ENCODE measurements at regions not wholly inside any gene's neighbourhood (a gene's known extent, or its start where the extent isn't known, plus 50 kb on each side); places are given as distances from the start of the nearest gene placed in this dataset.

- ATAC-seq: no peak
- DNase-seq (ENCODE audit: low spot score): no peak
Observed at GRCh38 chr3:159797771-159798170, 190.9 kb upstream of the IL12A start.

DNA sequence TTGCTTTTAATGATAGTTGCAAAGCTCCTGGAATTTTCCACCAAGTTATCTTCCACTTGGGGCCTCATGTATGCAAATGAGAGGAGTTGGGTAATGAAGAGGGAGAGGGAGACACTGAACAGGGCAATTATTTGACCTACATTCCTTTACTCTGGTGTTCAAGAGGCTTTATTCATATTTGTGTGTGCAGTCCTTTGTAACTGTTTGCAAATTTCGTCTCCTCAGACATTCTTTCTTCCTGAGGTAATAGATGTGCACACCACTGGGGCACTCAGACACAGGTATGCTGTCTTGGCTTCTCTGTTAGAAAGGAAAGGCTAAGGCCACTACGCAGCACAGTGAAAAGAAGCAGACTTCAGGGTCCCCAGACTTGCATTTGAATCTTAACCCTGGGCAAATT lies 189.7 kb upstream of the IL12A start:
- ATAC-seq (peak; percentile 65), DNase-seq (ENCODE audit: low spot score) (no peak)

DNA sequence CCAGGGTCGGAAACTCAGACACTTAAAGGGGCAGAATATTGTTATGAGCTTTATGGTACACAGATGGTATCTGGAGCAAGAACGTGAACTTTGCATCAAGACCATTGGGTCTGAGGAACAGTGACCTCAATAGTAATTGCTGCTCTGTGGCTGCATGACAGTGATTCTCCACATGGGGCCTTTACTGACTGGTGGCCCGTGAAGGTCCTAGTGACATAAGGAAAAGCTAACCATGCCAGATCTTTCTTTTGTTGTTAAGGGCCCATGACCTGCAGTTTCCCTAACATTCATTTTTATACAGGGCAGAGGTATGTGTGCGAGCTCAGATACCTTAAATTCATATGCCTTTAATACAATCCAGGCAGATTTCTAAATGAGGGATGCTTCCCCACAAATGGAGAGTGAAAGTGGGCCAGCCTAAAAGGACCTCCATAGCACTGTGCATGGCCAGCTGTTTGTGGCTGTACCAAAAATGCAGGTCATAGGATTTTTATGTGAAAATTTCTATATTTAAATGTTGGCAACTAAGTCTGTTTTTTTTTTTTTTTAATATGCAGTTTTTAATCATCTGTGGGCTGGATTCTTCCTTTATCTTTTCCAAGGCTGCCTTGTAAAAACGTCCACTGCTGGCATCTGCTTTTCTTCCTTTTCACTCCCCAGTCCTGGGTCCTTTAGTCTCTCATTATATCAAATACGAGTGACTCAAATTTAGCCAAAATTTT lies 188.0 kb upstream of the IL12A start:
- DNase-seq (ENCODE audit: low spot score): no peak
- ATAC-seq: no peak

GRCh38 chr3:159802864-159803263 lies 185.8 kb upstream of the IL12A start:
- ATAC-seq: no peak

GRCh38 chr3:159803459-159803858 lies 185.2 kb upstream of the IL12A start:
- no peak for DNase-seq (ENCODE audit: low spot score)

More at GRCh38 chr3:159802864-159803263, 185.8 kb upstream of the IL12A start:
- DNase-seq (ENCODE audit: low spot score): no peak

GRCh38 chr3:159804726-159805410 lies 183.8 kb upstream of the IL12A start:
- ATAC-seq: peak; percentile 96
- peak; percentile 64 for DNase-seq (ENCODE audit: low spot score)

More at GRCh38 chr3:159803459-159803858, 185.2 kb upstream of the IL12A start:
- no peak for ATAC-seq

GRCh38 chr3:159805411-159805772 lies 183.2 kb upstream of the IL12A start:
- ATAC-seq (no peak), DNase-seq (ENCODE audit: low spot score) (no peak)

- peak; percentile 71 for ATAC-seq
- no peak for DNase-seq (ENCODE audit: low spot score)
Observed at GRCh38 chr3:159806412-159806811, 182.2 kb upstream of the IL12A start.

GRCh38 chr3:159807137-159808040 lies 181.2 kb upstream of the IL12A start:
- no peak for ATAC-seq

DNA sequence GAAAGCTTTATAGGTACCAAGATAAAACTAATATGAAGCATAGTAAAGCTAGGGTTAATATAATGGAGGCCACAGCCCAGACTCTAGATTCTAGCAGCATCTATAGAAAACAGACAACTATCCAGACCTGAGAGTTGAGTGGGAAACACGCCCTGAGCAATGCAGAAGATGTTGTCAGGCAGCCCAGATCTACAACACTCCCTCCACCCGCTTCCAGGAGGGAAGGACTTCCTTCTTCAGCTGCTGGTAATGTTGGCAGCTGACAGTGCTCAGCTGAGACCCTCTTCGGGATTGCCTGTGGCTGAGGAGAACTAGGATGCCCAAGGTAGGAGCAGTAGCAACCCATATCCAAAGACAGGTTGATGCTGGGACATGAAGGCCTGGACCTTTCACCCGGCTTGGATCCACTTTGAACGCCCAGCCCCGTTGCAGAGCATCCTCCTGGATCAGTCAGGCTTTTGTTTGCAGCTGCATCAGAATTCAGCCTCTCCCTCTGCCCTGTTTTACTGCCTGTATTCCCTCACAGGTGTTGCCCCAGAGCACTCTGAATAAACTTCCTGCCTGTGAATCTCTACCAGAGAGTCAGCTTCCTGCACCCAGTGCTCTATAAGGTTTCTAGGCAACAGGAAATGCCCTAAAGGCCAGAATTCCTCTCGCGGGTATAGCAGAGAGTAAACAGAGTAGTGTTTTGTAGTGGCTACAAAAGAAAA lies 174.7 kb upstream of the IL12A start:
- ATAC-seq (no peak), DNase-seq (ENCODE audit: low spot score) (no peak)

More at GRCh38 chr3:159807137-159808040, 181.2 kb upstream of the IL12A start:
- DNase-seq (ENCODE audit: low spot score): no peak

DNA sequence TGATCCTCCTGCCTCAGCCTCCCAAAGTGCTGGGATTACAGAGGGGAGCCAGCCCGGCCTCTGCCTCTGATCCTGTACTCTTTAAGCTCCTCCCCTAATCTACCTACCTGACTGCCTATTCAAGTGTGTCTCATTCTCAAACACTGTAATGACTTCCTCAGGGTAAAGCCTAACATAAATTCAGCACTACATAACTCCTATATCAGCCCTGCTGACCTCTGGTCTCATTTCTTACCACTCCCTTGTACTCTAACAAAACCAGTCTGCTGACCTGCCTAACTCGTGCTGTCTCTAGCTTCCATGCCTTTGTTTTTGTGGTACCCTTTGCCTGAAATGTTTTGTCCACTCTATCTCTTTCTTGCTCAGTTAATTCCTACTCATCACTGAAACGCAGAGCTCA lies 172.1 kb upstream of the IL12A start:
- no peak for ATAC-seq
- DNase-seq (ENCODE audit: low spot score): no peak

DNA sequence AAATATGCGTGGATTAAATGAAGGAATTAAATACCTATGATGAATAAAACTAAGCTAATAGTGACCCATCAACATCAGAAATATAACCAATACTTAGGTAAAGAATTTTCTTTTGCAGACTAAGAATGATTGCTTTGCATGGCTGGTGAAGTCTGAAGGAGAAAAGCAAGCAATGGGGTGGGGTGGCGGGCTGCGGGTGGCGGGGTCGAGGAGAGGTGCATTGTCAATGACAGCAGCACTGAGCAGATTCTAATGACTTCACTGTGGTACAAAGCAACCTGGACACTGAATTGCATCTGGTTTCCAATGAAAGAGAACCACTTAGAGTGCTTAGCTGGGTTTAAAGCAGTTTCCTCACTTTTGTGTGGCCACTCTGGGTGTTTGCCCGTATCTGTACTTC lies 171.5 kb upstream of the IL12A start:
- DNase-seq (ENCODE audit: low spot score) (no peak), ATAC-seq (no peak)

GRCh38 chr3:159817571-159817970 lies 171.1 kb upstream of the IL12A start:
- DNase-seq (ENCODE audit: low spot score) (no peak), ATAC-seq (no peak)

DNA sequence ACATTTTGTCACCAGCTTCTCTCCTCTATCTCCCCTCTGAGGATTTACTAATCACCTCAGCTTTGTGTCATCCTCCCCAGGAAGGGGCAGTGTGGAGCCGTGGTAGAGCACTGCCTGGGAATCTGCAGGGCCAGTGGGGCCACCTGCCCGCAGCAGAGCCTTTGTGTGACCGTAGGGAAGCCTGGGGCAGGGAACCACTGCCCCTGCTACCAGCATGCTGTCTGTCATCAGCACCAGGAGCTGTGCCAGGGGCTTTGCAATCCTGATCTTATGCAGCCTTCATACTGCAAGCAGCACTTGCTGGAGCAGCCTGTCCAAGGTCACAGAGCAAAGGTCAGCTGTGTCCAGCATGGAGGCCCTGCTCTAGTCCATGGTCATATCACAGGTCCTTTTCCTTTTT lies 170.2 kb upstream of the IL12A start:
- peak; percentile 95 for ATAC-seq
- DNase-seq (ENCODE audit: low spot score): peak; percentile 97

- no peak for ATAC-seq
Observed at GRCh38 chr3:159818997-159819500, 169.6 kb upstream of the IL12A start.

DNA sequence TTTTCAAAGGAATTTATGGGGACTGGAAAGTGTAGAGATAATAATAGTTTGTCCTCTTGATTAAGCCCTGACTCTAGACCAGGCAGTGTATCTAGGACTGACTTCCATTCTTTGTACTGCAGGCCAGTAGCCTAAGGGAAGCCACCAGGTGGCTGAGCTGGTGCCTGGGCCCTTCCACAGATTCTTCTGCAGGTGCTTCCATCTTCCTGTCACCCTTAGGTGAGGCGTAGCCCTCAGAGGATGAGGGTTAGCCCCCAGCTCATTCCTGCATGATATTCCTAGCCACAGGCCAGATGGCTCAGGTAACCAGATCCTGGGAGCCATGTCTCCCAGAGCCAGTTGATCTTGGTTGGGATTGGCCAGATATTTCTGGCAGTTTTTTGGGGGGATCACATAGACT lies 169.0 kb upstream of the IL12A start:
- ATAC-seq (no peak), DNase-seq (ENCODE audit: low spot score) (no peak)

More at GRCh38 chr3:159818997-159819500, 169.6 kb upstream of the IL12A start:
- DNase-seq (ENCODE audit: low spot score): no peak

DNA sequence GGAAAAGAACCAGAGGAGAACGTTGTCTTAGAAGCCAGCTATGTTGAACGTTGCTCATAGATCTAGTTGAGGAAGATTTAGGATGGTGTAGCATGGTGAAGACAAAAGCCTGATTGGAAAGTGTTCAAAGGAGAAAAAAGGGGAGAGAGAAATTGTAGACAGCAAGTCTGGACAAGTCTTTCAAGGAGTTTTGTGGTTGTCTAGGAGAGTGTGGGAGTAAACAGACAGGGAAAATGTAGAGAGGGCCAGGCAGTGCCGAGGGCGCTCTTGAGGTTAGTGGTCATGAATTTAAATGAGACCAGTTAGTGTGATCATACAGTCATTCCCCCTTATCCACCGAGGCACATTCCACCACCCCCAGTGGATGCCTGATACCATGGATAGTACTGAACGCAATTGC lies 167.5 kb upstream of the IL12A start:
- no peak for DNase-seq (ENCODE audit: low spot score)
- ATAC-seq: no peak

DNA sequence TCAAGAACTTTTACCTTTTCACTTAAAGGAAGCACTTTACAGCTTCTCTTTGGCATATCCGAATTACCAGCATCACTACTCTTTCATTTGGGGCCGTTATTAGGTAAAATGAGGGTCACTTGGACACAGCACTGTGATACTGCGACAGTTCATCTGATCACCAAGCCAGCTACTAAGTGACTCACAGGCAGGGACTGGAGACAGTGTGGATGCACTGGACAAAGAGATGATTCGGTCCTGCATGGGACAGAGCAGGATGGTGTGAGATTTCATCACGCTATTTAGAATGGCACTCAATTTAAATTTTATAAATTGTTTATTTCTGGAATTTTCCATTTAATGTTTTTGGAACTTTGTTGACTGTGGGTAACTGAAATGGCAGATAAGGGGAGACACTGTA lies 166.9 kb upstream of the IL12A start:
- DNase-seq (ENCODE audit: low spot score) (no peak), ATAC-seq (no peak)

DNA sequence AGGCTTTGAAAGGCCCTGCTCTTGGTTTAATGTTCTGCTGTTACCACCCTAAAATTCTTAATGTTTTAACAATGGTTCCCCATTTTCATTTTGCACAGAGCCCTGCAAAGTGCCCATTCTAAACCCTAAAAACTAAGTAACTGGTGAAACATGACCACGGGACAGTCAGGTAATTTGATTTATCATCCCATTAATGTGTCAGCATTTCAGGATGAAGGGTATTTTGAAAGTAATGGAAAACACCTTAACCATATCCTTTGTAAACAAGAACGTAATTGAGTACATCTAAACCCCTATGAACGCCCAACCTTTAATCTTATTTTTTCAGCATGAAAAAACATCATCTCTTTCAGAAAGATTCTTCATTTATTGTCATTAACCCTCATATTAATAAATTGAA lies 164.9 kb upstream of the IL12A start:
- ATAC-seq (no peak), DNase-seq (ENCODE audit: low spot score) (no peak)

GRCh38 chr3:159824333-159824732 lies 164.3 kb upstream of the IL12A start:
- DNase-seq (ENCODE audit: low spot score): no peak

More at GRCh38 chr3:159824333-159824732, 164.3 kb upstream of the IL12A start:
- ATAC-seq: peak; percentile 32
